Psoas muscle (tissue), 7 donors: ENCODE measurements at regions not wholly inside any gene's neighbourhood (a gene's known extent, or its start where the extent isn't known, plus 50 kb on each side); places are given as distances from the start of the nearest gene placed in this dataset.

Experiments
- ATAC-seq, 4 donors: fragments of 200-7000 bp; cut with Tn5 transposase; one replicate each; pipeline ENCODE4 v1.9.1; 2020; ENCODE audit warnings: moderate library complexity in 3 of 4, mild to moderate bottlenecking in 2 of 4
- DNase-seq, 2 donors: peaks; one replicate each; pipeline ENCODE4 v3.0.0-alpha.2; 2020
- H3K27ac ChIP-seq: fragments of 200-600 bp; one replicate; pipeline ENCODE4 v1.8.0; 2022
- H3K27me3 ChIP-seq, 3 donors: fragments of 200-600 bp in 1 of 3; one replicate each; pipeline versions ENCODE4 v1.6.1 to v1.8.0; 2013 to 2022; ENCODE audit warnings: low read length in 2 of 3, mild to moderate bottlenecking in 2 of 3, moderate library complexity in 1 of 3; ENCODE audit not compliant: insufficient read depth in 3 of 3
- H3K36me3 ChIP-seq, 2 donors: fragments of 200-600 bp in 1 of 2; one replicate each; pipeline versions ENCODE4 v1.6.1 to v1.8.0; 2013 to 2022; ENCODE audit warnings: low read depth in 1 of 2, mild to moderate bottlenecking in 1 of 2, moderate library complexity in 1 of 2; ENCODE audit not compliant: insufficient read depth in 1 of 2
- H3K4me1 ChIP-seq: fragments of 200-600 bp; one replicate; pipeline ENCODE4 v1.8.0; 2022
- H3K4me3 ChIP-seq: fragments of 200-600 bp; one replicate; pipeline ENCODE4 v1.8.0; 2022; ENCODE audit warnings: mild to moderate bottlenecking
- H3K9me3 ChIP-seq: fragments of 200-600 bp; one replicate; pipeline ENCODE4 v1.8.0; 2022
- WGBS, 3 donors: extraction: QIAGEN DNeasy Blood & Tissue Kit; methylation state at CpG; one replicate each; pipeline versions ENCODE4 v1.1.6 to v1.1.7; 2013; 5-methylcytosine and 5-hydroxymethylcytosine counted together
- intact Hi-C, 2 donors: fragments of 100-400 bp; cut with DNase I; formaldehyde crosslinking; loops; one replicate each; pipeline versions ENCODE4 v1.11.0 to v1.14.2; 2022
- TF ChIP-seq, protein P1 (sequence below): fragments of 200-600 bp; IDR thresholded peaks from one replicate; pipeline ENCODE4 v1.8.0; 2022; ENCODE audit warnings: antibody characterized with exemption
- donor health status: healthy with polysubstance abuse.
- donor health status: DM: no; HTN: no; CAD: no; lungs with moderate emphysema.
- donor health status: Bipolar disorder and iron deficiency.
- donor health status: healthy.
- donor health status: DM: yes; HTN: yes; CAD: no.
- donor health status: DM: no; HTN: no; CAD: no.
- donor health status: DM: yes; HTN: yes; CAD: no.

- ATAC-seq (no peak), DNase-seq (no peak)
- TF ChIP-seq, protein P1, sequence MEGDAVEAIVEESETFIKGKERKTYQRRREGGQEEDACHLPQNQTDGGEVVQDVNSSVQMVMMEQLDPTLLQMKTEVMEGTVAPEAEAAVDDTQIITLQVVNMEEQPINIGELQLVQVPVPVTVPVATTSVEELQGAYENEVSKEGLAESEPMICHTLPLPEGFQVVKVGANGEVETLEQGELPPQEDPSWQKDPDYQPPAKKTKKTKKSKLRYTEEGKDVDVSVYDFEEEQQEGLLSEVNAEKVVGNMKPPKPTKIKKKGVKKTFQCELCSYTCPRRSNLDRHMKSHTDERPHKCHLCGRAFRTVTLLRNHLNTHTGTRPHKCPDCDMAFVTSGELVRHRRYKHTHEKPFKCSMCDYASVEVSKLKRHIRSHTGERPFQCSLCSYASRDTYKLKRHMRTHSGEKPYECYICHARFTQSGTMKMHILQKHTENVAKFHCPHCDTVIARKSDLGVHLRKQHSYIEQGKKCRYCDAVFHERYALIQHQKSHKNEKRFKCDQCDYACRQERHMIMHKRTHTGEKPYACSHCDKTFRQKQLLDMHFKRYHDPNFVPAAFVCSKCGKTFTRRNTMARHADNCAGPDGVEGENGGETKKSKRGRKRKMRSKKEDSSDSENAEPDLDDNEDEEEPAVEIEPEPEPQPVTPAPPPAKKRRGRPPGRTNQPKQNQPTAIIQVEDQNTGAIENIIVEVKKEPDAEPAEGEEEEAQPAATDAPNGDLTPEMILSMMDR, result no peak
- H3K4me1 ChIP-seq, result no peaks in the 10 kb centered on the region
- no peaks in the 10 kb centered on the region for H3K9me3 ChIP-seq
- H3K4me3 ChIP-seq, result no peak overlapping the region
- H3K36me3 ChIP-seq, result no peaks in the 10 kb centered on the region
- no peaks in the 10 kb centered on the region for H3K27me3 ChIP-seq
- intact Hi-C loops, result no loop called here
- WGBS, 3 donors, result 76 to 82% (median 78%) methylated on average over 4 of the region's 4 CpGs
- no peak overlapping the region for H3K27ac ChIP-seq
Measured at GRCh38 chr9:30197954-30198353, 2186.5 kb upstream of the ACO1 start.

DNA sequence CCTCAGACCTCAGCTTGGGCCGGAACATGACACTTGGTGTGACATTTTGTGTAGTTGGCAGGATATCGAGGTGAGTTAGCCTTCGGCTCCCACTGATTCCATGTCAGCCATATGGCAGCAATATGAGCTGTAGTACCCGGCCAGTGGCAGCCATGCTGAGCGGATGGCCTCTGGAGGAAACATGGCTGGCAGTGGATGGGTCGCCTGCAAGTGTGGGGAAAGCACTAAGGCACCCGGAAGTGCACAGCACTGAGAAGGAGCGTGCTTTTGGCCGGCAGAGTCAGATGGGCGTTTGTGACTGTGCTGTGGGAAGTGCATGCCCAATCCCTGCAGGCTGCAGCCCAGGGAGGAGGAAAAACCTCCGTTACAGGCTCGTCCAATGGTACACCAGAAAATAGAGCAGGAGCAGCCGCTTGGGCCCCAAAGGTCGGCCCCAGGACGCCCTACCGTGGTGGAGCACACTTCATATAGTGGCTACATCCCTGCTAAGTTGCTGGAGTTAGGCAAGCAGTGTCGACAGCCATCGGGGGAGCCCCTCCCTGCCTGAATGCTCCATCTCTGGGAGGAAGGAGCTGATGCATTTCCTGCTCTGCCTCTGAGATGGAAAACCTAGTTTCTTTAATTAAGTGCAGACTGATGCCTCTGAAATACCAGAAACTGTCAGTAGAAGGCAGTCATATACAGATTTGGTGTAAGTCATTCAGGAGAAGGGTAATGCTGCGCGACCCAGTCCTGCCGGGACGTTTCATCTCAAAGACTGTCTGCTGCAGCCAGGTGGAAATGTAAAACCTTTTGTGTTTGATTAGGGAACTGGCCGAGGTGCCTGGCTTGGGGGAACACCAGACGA is 2185.8 kb upstream of the ACO1 start:
- Histone ChIP-seq H3K4me1 (no peaks in the 10 kb centered on the region), H3K36me3 (no peaks in the 10 kb centered on the region), H3K27ac (no peak overlapping the region), H3K9me3 (no peaks in the 10 kb centered on the region), H3K4me3 (no peak overlapping the region), H3K27me3 (no peaks in the 10 kb centered on the region)
- 84 to 90% (median 85%) methylated on average over 24 of the region's 24 CpGs for WGBS, 3 donors
- DNase-seq (no peak), ATAC-seq (no peak)
- intact Hi-C loops, result no loop called here
- TF ChIP-seq, protein P1, result no peak

DNA sequence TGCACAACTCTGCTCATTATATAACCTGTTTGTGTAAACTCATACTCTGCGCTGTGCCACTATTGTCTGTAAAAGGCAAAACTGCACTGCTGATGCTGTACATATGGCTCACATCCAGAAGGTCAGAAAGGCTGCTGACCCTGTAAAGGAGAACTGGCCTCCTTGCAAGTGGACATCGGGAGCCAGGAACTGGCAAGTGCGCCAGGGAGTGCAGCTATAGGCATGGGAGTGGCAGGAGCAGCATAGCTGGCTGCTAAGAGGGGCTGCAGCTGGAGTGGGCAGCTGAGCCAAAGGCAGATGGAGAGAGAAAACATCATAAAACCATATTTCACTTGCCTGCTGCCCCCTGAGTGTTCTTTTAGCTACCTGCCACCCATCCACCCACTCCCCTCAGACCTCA is 2183.4 kb upstream of the ACO1 start:
- Histone ChIP-seq H3K4me3 (no peak overlapping the region), H3K27ac (no peak overlapping the region), H3K27me3 (no peaks in the 10 kb centered on the region), H3K9me3 (no peaks in the 10 kb centered on the region), H3K36me3 (no peaks in the 10 kb centered on the region), H3K4me1 (no peaks in the 10 kb centered on the region)
- TF ChIP-seq, protein P1, result no peak
- 58 to 70% (median 66%) methylated on average over 3 of the region's 3 CpGs for WGBS, 3 donors
- DNase-seq (no peak), ATAC-seq (no peak)
- intact Hi-C loops, result no loop called here

DNA sequence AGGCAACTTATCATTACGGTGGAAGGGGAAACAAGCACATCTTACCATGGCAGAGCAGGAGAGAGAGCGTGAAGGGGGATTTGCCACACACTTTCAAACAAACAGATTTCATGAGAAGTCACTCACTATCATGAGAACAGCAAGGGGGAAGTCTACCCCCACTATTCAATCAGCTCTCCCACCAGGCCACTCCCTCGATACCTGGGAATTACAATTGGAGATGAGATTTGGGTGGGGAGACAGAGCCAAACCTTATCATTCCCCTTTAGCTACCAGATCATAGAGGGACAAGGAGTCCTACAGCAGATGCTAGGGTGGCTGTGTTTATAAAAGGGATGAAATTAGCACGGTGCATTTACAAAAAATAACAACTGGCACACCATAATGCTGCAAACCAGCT is 2149.4 kb upstream of the ACO1 start:
- H3K9me3 ChIP-seq, result no peaks in the 10 kb centered on the region
- 35 to 45% (median 39%) methylated on average over 4 of the region's 4 CpGs for WGBS, 3 donors
- no peak overlapping the region for H3K27ac ChIP-seq
- TF ChIP-seq, protein P1, result no peak
- no peak for DNase-seq
- no peaks in the 10 kb centered on the region for H3K36me3 ChIP-seq
- H3K27me3 ChIP-seq, result no peaks in the 10 kb centered on the region
- no peak for ATAC-seq
- intact Hi-C loops, result no loop called here
- no peaks in the 10 kb centered on the region for H3K4me1 ChIP-seq
- H3K4me3 ChIP-seq, result no peak overlapping the region

DNA sequence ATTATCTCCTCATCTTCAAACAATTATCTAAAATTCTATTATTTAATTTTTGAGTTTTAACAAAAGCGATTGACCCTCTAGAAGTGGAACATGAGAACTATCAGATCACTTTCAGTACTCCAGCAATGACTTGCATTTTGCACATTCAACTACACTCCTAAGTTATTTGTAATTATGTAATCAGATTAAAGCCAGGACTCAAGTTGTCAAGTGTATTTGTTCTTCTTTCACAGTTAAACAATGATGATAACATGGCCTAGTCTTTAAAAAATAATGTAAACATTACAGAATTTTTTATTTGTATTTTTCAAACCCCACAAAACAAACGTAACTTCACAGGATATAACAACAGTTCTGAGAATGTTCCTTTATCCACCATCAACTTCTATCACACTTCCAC is 2148.9 kb upstream of the ACO1 start:
- WGBS, 3 donors, result 68 to 78% (median 69%) methylated on average over 2 of the region's 2 CpGs
- intact Hi-C loops, result no loop called here
- Histone ChIP-seq H3K4me3 (no peak overlapping the region), H3K27me3 (no peaks in the 10 kb centered on the region), H3K36me3 (no peaks in the 10 kb centered on the region), H3K9me3 (no peaks in the 10 kb centered on the region), H3K4me1 (no peaks in the 10 kb centered on the region), H3K27ac (no peak overlapping the region)
- TF ChIP-seq, protein P1, result no peak
- ATAC-seq (no peak), DNase-seq (no peak)
